Tibial nerve (tissue), 3 donors: ENCODE measurements at regions not wholly inside any gene's neighbourhood (a gene's known extent, or its start where the extent isn't known, plus 50 kb on each side); places are given as distances from the start of the nearest gene placed in this dataset.

ENCODE experiments used
- POLR2A ChIP-seq, 2 donors: fragments of 450-650 bp; IDR thresholded peaks; one replicate each; pipeline ENCODE4 v1.6.1; 2017; ENCODE audit warnings: antibody characterized with exemption in 2 of 2, mild to moderate bottlenecking in 2 of 2, moderate library complexity in 2 of 2
- TF ChIP-seq, protein P1 (sequence below), 5 experiments: fragments of 200-600 bp in 3 of 5; fragments of 450-650 bp in 2 of 5; sonication (generic) in 3 of 5; IDR thresholded peaks; one replicate each; pipeline ENCODE4 v1.5.1; 2016 to 2019; ENCODE audit warnings: antibody characterized with exemption in 5 of 5, mild to moderate bottlenecking in 3 of 5, moderate library complexity in 2 of 5

DNA sequence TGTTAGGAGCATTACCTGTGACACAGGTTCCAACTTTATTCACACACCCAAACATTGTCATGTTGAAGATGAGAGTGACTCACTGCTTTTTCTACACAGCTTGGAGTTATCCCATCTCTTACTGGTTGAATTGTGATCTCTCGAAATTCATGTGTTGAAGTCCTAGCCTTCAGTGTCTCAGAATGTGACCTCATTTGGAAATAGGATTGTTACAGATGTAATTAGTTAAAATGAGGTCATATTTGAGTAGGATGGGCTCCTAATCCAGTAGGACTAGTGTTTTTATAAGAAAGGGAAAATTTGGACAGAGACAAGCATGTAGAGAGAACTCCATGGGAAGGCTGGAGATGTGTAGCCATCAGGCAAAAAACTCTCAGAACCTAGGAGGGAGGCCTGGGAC is 142.5 kb downstream of the POSTN start:
- TF ChIP-seq, protein P1, sequence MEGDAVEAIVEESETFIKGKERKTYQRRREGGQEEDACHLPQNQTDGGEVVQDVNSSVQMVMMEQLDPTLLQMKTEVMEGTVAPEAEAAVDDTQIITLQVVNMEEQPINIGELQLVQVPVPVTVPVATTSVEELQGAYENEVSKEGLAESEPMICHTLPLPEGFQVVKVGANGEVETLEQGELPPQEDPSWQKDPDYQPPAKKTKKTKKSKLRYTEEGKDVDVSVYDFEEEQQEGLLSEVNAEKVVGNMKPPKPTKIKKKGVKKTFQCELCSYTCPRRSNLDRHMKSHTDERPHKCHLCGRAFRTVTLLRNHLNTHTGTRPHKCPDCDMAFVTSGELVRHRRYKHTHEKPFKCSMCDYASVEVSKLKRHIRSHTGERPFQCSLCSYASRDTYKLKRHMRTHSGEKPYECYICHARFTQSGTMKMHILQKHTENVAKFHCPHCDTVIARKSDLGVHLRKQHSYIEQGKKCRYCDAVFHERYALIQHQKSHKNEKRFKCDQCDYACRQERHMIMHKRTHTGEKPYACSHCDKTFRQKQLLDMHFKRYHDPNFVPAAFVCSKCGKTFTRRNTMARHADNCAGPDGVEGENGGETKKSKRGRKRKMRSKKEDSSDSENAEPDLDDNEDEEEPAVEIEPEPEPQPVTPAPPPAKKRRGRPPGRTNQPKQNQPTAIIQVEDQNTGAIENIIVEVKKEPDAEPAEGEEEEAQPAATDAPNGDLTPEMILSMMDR (IDR thresholded peaks at IDR 0.05) = no peak
- TF ChIP-seq POLR2A (IDR thresholded peaks at IDR 0.05) = no peak
